Activated CD4-positive, alpha-beta T cell treated with anti-CD3 and anti-CD28 coated beads, Interleukin-2, amount 10 ng/mL, durations not matched to agents 24 days and 14 days (primary cell): ENCODE measurements at regions not wholly inside any gene's neighbourhood (a gene's known extent, or its start where the extent isn't known, plus 50 kb on each side); places are given as distances from the start of the nearest gene placed in this dataset.
"Not testable (repeated sequence)": the region's sequence is repeated elsewhere in the genome, so short reads cannot be mapped to it uniquely, and the experiment has no call there.

Experiments
- DNase-seq: peaks from one replicate; pipeline ENCODE4 v3.0.0; 2022
- H3K27ac Mint-ChIP-seq: one replicate; pipeline ENCODE4 v1.8.0; 2022; ENCODE audit warnings: mild to moderate bottlenecking, mixed read lengths
- H3K27me3 Mint-ChIP-seq: one replicate; pipeline ENCODE4 v1.8.0; 2022; ENCODE audit warnings: mixed read lengths
- H3K36me3 Mint-ChIP-seq: one replicate; pipeline ENCODE4 v1.8.0; 2022; ENCODE audit warnings: low read depth, mild to moderate bottlenecking, mixed read lengths
- H3K4me1 Mint-ChIP-seq: one replicate; pipeline ENCODE4 v1.8.0; 2021; ENCODE audit warnings: mixed read lengths
- H3K4me3 Mint-ChIP-seq: one replicate; pipeline ENCODE4 v1.8.0; 2022; ENCODE audit warnings: mild to moderate bottlenecking, moderate library complexity, mixed read lengths
- H3K9me3 Mint-ChIP-seq: one replicate; pipeline ENCODE4 v1.8.0; 2021; ENCODE audit warnings: mixed read lengths
- intact Hi-C: fragments of 100-400 bp; cut with micrococcal nuclease; formaldehyde crosslinking; loops from one replicate; pipeline ENCODE4 v1.15.1; 2023

DNA sequence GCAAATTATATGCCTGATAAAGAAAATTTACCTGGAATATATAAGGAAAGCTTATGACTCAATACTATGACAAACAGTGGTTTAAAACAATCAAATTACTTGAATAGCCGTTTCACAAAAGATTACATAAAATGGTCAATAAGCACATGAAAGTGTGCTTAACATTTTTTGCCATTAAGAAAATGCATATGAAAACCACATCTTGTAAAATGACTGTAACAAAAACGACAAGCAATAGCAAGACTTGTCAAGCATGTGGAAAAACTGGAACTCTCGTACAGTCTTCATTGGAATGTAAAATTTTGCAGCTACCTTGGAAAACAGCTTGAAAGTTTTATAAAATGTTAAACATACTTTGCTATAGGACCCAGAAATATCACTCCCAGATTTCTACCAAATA, 1110.3 kb downstream of the NAALADL2 start:
- H3K36me3 Mint-ChIP-seq: no peaks in the 10 kb centered on the region
- H3K4me1 Mint-ChIP-seq: no peaks in the 10 kb centered on the region
- intact Hi-C loops: no loop called here
- no peak overlapping the region for H3K27ac Mint-ChIP-seq
- H3K27me3 Mint-ChIP-seq: no peaks in the 10 kb centered on the region
- no peak for DNase-seq
- H3K9me3 Mint-ChIP-seq: peaks cover 9% of the 10 kb centered on the region
- H3K4me3 Mint-ChIP-seq: no peak overlapping the region

DNA sequence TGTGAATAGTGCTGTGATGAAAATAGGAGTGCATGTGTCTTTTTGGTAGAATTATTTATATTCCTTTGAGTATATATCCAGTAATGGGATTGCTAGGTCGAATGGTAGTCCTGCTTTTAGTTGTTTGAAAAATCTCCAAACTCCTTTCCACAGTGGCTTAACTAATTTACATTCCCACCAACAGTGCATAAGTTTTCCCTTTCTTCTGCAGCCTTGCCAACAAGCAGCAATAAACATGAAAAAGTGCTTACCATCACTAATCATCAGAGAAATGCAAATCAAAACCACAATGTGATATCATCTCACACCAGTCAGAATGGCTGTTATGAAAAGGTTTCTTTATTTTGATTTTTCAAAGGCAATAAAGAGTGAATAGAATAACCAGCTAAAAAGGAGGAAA, 1105.9 kb downstream of the NAALADL2 start:
- no peak overlapping the region for H3K4me3 Mint-ChIP-seq
- no peaks in the 10 kb centered on the region for H3K27me3 Mint-ChIP-seq
- intact Hi-C loops: no loop called here
- H3K36me3 Mint-ChIP-seq: no peaks in the 10 kb centered on the region
- H3K27ac Mint-ChIP-seq: no peak overlapping the region
- no peaks in the 10 kb centered on the region for H3K4me1 Mint-ChIP-seq
- peaks cover 9% of the 10 kb centered on the region for H3K9me3 Mint-ChIP-seq
- no peak for DNase-seq

DNA sequence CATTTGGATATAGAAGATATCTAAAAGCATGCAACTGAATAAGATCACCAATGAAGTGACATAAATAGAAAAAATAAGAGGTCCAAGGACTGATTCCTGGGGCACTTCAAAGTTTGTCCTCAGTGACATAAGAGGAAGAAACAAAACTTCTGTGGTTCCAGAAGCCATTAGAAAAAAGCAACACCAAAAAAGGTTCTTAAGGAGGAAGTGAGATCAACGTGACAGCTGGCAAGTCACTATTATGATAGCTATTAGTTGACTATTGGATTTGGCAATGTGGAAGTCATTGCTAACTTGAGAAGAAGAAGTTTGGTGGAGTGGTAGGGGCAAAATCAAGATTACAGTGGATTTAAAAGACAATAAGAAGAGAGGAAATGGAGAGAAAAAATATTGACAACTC, 1098.3 kb downstream of the NAALADL2 start:
- no peak for DNase-seq
- Mint-ChIP-seq H3K4me1 (no peaks in the 10 kb centered on the region), H3K36me3 (no peaks in the 10 kb centered on the region), H3K9me3 (no peaks in the 10 kb centered on the region), H3K27me3 (no peaks in the 10 kb centered on the region), H3K4me3 (no peak overlapping the region), H3K27ac (no peak overlapping the region)
- intact Hi-C loops: no loop called here

DNA sequence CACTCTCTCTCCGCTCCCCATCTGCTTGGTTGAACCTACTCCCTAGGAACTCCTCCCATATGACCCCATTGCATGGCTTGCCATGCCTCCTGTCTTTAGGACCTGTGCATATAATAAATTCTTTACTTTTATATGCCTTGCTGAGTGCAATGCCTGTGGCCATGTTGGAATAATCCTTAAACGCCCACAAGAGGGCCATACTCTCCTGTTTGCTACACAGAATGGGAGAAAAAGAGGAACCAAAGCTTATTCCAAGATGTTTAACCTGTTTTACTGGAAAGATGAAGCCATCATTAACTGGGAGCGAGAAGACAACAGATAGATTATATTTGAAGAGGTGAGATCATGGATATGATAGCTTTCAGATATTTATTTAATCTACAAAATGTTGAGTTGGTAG, 1097.8 kb downstream of the NAALADL2 start:
- Mint-ChIP-seq H3K4me3 (no peak overlapping the region), H3K4me1 (no peaks in the 10 kb centered on the region), H3K27ac (no peak overlapping the region), H3K36me3 (no peaks in the 10 kb centered on the region), H3K27me3 (no peaks in the 10 kb centered on the region), H3K9me3 (no peaks in the 10 kb centered on the region)
- DNase-seq: no peak
- intact Hi-C loops: no loop called here

DNA sequence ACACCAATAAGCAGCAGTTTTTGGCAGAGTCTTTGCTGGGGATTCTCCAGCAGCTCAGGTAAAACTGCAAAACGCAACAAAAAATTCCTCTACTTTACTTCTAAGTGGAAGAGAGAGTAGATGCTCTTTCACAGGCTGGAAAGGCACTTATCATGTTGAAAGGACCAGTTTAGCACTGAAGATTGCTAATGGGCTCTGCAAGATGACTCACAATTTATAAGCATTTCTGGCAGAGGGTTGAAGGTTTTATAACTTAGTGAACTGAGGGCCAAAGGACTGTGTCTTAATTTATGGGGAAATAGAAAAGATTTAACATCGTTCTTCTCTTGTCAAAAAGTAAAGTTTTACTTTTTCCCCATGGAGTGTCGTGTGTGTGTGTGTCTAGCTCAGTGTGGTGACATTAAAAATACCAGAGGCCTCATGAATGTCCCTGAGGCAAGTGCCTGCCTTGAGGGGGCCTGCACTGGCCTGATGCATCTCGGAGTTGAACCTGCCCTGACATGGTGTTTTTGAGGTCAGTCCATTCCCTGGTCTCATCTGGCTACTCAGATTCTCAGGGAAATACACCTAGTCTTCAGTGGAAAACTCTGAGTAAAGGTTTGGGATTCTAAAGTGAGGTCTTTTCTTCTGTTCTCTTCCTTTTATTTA, 1092.0 kb downstream of the NAALADL2 start:
- Mint-ChIP-seq H3K4me3 (no peak overlapping the region), H3K4me1 (no peaks in the 10 kb centered on the region), H3K27me3 (no peaks in the 10 kb centered on the region), H3K36me3 (no peaks in the 10 kb centered on the region), H3K27ac (no peak overlapping the region), H3K9me3 (peaks cover 6% of the 10 kb centered on the region)
- DNase-seq: no peak
- intact Hi-C loops: no loop called here

GRCh38 chr3:175948041-175948440, 1088.9 kb downstream of the NAALADL2 start:
- Mint-ChIP-seq H3K9me3 (peaks cover 10% of the 10 kb centered on the region), H3K4me3 (no peak overlapping the region), H3K4me1 (no peaks in the 10 kb centered on the region), H3K27ac (no peak overlapping the region), H3K36me3 (no peaks in the 10 kb centered on the region), H3K27me3 (no peaks in the 10 kb centered on the region)
- DNase-seq: no peak
- intact Hi-C loops: no loop called here

DNA sequence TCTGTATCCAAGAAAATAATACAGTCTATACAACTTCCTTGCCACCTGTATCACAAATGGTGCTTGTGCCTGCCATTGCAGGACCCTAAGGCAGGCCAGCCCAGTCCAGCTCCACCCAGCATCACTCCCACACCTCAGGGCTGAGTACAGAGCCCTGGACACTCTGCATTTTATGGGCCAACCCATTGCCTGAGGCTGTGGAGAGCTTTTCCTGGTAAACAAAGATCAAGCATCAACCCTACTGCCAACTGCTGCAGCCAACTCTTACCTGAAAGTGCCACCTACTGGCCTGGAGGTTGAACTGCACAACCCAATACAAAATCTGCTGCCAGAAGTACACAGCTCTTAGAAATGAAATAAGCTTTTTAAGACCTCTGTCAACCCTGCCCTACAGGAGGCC, 1082.2 kb downstream of the NAALADL2 start:
- H3K36me3 Mint-ChIP-seq: no peaks in the 10 kb centered on the region
- H3K4me1 Mint-ChIP-seq: no peaks in the 10 kb centered on the region
- no peaks in the 10 kb centered on the region for H3K27me3 Mint-ChIP-seq
- no peak overlapping the region for H3K4me3 Mint-ChIP-seq
- DNase-seq: no peak
- H3K27ac Mint-ChIP-seq: no peak overlapping the region
- H3K9me3 Mint-ChIP-seq: peaks cover 21% of the 10 kb centered on the region
- intact Hi-C loops: no loop called here

DNA sequence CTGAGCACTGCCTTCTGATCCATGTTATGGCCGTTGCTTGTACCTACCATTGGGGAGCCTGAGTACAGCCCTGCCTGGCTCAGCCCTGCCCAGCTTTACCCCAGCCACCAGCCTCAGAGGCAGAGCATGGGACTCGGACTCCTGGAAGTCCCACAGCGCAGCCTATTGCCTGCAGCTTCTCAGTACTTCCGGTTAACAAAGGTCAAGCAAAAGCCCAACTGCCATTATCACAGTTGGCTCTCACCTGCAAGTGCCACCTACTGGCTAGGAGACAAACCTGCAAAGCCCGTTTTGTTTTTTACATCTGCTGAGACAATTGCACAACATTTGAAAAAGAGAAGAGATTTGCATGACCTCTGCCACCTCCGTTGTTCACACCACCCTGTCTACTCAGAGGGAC, 1081.7 kb downstream of the NAALADL2 start:
- H3K9me3 Mint-ChIP-seq: peaks cover 20% of the 10 kb centered on the region
- intact Hi-C loops: no loop called here
- H3K4me1 Mint-ChIP-seq: no peaks in the 10 kb centered on the region
- H3K4me3 Mint-ChIP-seq: no peak overlapping the region
- H3K36me3 Mint-ChIP-seq: no peaks in the 10 kb centered on the region
- H3K27me3 Mint-ChIP-seq: no peaks in the 10 kb centered on the region
- H3K27ac Mint-ChIP-seq: no peak overlapping the region
- no peak for DNase-seq

DNA sequence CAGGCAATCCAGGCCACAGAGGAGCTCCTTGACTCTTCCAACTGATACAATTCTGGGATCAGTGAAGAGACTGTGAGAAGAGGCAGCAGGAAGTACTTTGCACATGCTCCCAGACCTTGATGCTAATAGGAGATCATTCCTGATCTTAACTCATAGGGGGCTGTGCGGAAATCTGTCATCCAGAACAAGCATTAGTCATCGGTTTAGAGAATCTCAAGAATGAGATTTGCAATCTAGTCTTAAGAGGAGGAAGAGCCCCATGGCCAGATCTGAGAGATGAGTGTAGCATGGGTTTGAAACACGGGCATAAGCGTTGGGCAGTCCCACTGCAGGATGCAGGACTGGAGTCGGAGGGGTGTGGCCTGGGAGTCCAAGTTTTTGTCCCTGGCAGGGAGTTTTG, 1081.1 kb downstream of the NAALADL2 start:
- Mint-ChIP-seq H3K9me3 (peaks cover 20% of the 10 kb centered on the region), H3K4me1 (no peaks in the 10 kb centered on the region), H3K4me3 (no peak overlapping the region), H3K27ac (no peak overlapping the region), H3K36me3 (no peaks in the 10 kb centered on the region), H3K27me3 (no peaks in the 10 kb centered on the region)
- intact Hi-C loops: no loop called here
- no peak for DNase-seq

GRCh38 chr3:175937367-175937766, 1078.2 kb downstream of the NAALADL2 start:
- DNase-seq, H3K4me3 Mint-ChIP-seq, H3K4me1 Mint-ChIP-seq, intact Hi-C loops, H3K27me3 Mint-ChIP-seq, H3K36me3 Mint-ChIP-seq, H3K27ac Mint-ChIP-seq: not testable (repeated sequence)
- peaks cover 16% of the 10 kb centered on the region for H3K9me3 Mint-ChIP-seq

DNA sequence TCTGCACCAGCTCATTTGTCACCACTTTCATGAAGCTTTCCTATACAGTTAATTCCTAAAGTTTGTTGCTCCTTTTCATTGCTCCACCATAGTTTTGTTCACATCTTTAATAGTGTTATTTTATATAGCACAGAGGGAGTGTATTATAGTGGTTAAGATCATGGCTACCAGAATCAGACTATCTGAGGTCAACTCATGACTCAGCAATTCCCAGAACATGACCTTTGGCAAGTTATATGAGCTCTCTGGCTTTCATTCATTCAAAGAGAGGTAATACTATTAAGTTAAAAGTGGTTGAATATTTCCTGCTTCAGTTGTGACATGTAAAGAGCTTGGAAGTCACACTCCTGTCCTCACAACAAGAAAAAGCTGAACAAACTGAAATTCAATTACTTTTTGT, 1073.5 kb downstream of the NAALADL2 start:
- DNase-seq: no peak
- H3K36me3 Mint-ChIP-seq: no peaks in the 10 kb centered on the region
- intact Hi-C loops: no loop called here
- H3K27me3 Mint-ChIP-seq: no peaks in the 10 kb centered on the region
- no peak overlapping the region for H3K4me3 Mint-ChIP-seq
- H3K4me1 Mint-ChIP-seq: no peaks in the 10 kb centered on the region
- no peaks in the 10 kb centered on the region for H3K9me3 Mint-ChIP-seq
- H3K27ac Mint-ChIP-seq: no peak overlapping the region

GRCh38 chr3:175919133-175919532, 1060.0 kb downstream of the NAALADL2 start:
- no peak for DNase-seq
- Mint-ChIP-seq H3K27me3 (no peaks in the 10 kb centered on the region), H3K4me1 (no peaks in the 10 kb centered on the region), H3K27ac (no peak overlapping the region), H3K4me3 (no peak overlapping the region), H3K9me3 (peaks cover 3% of the 10 kb centered on the region), H3K36me3 (no peaks in the 10 kb centered on the region)
- intact Hi-C loops: no loop called here

GRCh38 chr3:175916191-175916934, 1057.2 kb downstream of the NAALADL2 start:
- Mint-ChIP-seq H3K4me1 (no peaks in the 10 kb centered on the region), H3K27me3 (no peaks in the 10 kb centered on the region)

DNA sequence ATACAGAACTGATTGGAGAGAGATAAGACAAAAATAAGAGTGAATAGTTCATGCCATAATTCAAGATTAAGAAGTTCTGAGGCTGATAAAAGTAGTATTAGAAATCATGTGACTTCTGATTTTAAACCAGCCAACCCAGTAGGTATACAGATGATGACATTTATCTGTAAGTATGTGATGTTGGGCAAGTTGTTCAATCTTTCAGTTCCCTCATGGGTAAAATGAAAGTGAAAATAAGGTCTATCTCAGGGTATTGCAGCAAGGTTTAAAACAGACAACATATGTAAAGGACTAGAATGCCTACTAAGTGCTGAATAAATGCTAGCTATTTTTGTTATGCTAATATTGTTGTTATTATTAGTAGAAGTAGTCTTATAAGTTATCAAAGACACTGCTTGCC, 1055.7 kb downstream of the NAALADL2 start:
- intact Hi-C loops: no loop called here
- no peaks in the 10 kb centered on the region for H3K36me3 Mint-ChIP-seq
- no peak for DNase-seq
- H3K27ac Mint-ChIP-seq: no peak overlapping the region
- no peaks in the 10 kb centered on the region for H3K27me3 Mint-ChIP-seq
- peaks cover 3% of the 10 kb centered on the region for H3K9me3 Mint-ChIP-seq
- no peaks in the 10 kb centered on the region for H3K4me1 Mint-ChIP-seq
- no peak overlapping the region for H3K4me3 Mint-ChIP-seq

More at GRCh38 chr3:175916191-175916934, 1057.2 kb downstream of the NAALADL2 start:
- Mint-ChIP-seq H3K27ac (no peak overlapping the region), H3K4me3 (no peak overlapping the region), H3K9me3 (peaks cover 3% of the 10 kb centered on the region), H3K36me3 (no peaks in the 10 kb centered on the region)
- DNase-seq: no peak
- intact Hi-C loops: no loop called here

GRCh38 chr3:175913286-175913685, 1054.2 kb downstream of the NAALADL2 start:
- intact Hi-C loops: no loop called here
- Mint-ChIP-seq H3K4me1 (no peaks in the 10 kb centered on the region), H3K27me3 (no peaks in the 10 kb centered on the region), H3K4me3 (no peak overlapping the region), H3K9me3 (no peaks in the 10 kb centered on the region), H3K36me3 (no peaks in the 10 kb centered on the region), H3K27ac (no peak overlapping the region)
- no peak for DNase-seq
